ENCODE measurements at regions not wholly inside any gene's neighbourhood (a gene's known extent, or its start where the extent isn't known, plus 50 kb on each side); places are given as distances from the start of the nearest gene placed in this dataset.

GRCh38 chr9:1216532-1216931 lies 166.4 kb downstream of the DMRT2 start:
- intact Hi-C loops (cut with micrococcal nuclease) (no loop called here), dilution Hi-C loops (cut with MboI; ENCODE audit: extremely low pct_ligation_motif_present, low sequenced_read_pairs) (no loop called here)
- H3K4me2 ChIP-seq (ENCODE audit: insufficient read depth, low read length) = no peak overlapping the region
- no peak overlapping the region for H3K4me3 ChIP-seq (replicated peaks in 1 of 3; ENCODE audit: insufficient read depth in 1 of 3, low read depth in 1 of 3, low read length in 3 of 3)
- H3K9ac ChIP-seq (replicated peaks; ENCODE audit: extremely low read depth, insufficient read depth, low read length) = no peak overlapping the region
- H3K36me3 ChIP-seq (ENCODE audit: control insufficient read depth in 2 of 2, extremely low read depth in 1 of 2, insufficient read depth in 2 of 2, low read length in 2 of 2) = no peaks in the 10 kb centered on the region
- CTCF ChIA-PET = no interaction called here
- peaks cover 5% of the 10 kb centered on the region for H3K9me3 ChIP-seq (replicated peaks; ENCODE audit: control insufficient read depth, insufficient read depth, low read length)
- H3K79me2 ChIP-seq (ENCODE audit: control insufficient read depth, insufficient read depth, low read length) = no peaks in the 10 kb centered on the region
- no peaks in the 10 kb centered on the region for H4K20me1 ChIP-seq (replicated peaks; ENCODE audit: control insufficient read depth, extremely low read depth, insufficient read depth, low read length)
- no peak for DNase-seq (ENCODE audit: low read depth, low spot score)
- no peaks in the 10 kb centered on the region for H3K27me3 ChIP-seq (ENCODE audit: control insufficient read depth in 2 of 2, insufficient read depth in 2 of 2, low read length in 2 of 2)
- BruUV-seq (replicated peaks) = no TSS peak
- H3K4me1 ChIP-seq (ENCODE audit: control insufficient read depth, extremely low read depth, insufficient read depth, low read length) = no peaks in the 10 kb centered on the region
- POLR2A ChIA-PET = no interaction called here
- H2AFZ ChIP-seq (ENCODE audit: low read depth, low read length) = no peak overlapping the region
- TF ChIP-seq MAX (IDR thresholded peaks at IDR 0.05; ENCODE audit: insufficient read depth, insufficient read length) (no peak), POLR2AphosphoS5 (IDR thresholded peaks at IDR 0.05; ENCODE audit: insufficient read depth, low read depth, low read length) (no peak), FOS (IDR thresholded peaks at IDR 0.05; ENCODE audit: borderline replicate concordance, insufficient read depth, low read length) (no peak), EZH2 (IDR thresholded peaks at IDR 0.05; ENCODE audit: borderline replicate concordance, low read depth, low read length, severe bottlenecking) (no peak), POLR2A (IDR thresholded peaks at IDR 0.05; ENCODE audit: low read depth, low read length) (no peak), MYC (IDR thresholded peaks at IDR 0.05; ENCODE audit: low read depth, low read length) (no peak), CTCF (IDR thresholded peaks at IDR 0.05; ENCODE audit: extremely low read depth in 1 of 2, insufficient read depth in 1 of 2, low read depth in 1 of 2, low read length in 2 of 2) (no peak), JUN (IDR thresholded peaks at IDR 0.05; ENCODE audit: borderline replicate concordance, insufficient read depth, insufficient read length, low read depth) (no peak), GATA2 (IDR thresholded peaks at IDR 0.05; ENCODE audit: insufficient read depth, insufficient read length, low read depth, low read length) (no peak)
- no peak for FAIRE-seq
- H3K27ac ChIP-seq (ENCODE audit: insufficient read depth, low read depth, low read length) = no peak overlapping the region
- H3K9me1 ChIP-seq (replicated peaks; ENCODE audit: control insufficient read depth, extremely low read depth, insufficient read depth, low read length) = no peaks in the 10 kb centered on the region

Measured in endothelial cell of umbilical vein (primary cell).